Osteoblast (primary cell): ENCODE measurements at regions not wholly inside any gene's neighbourhood (a gene's known extent, or its start where the extent isn't known, plus 50 kb on each side); places are given as distances from the start of the nearest gene placed in this dataset.

Experiments used
- DNase-seq: peaks from one replicate; pipeline ENCODE4 v3.0.0; 2011; ENCODE audit warnings: low spot score, mixed read lengths; ENCODE audit not compliant: insufficient read length; ENCODE audit errors: missing footprints
- H2AFZ ChIP-seq: 2 replicates; pipeline ENCODE4 v1.6.0; 2011; ENCODE audit warnings: mild to moderate bottlenecking, low read length
- H3K27ac ChIP-seq: 2 replicates; pipeline ENCODE4 v1.5.1; 2011; ENCODE audit warnings: mild to moderate bottlenecking, low read depth, low read length, moderate library complexity
- H3K27me3 ChIP-seq: 2 replicates; pipeline ENCODE4 v1.6.0; 2012; ENCODE audit warnings: mild to moderate bottlenecking, control low read depth, inconsistent platforms, low read length, moderate library complexity; ENCODE audit not compliant: insufficient read depth
- H3K36me3 ChIP-seq: 2 replicates; pipeline ENCODE4 v1.5.1; 2011; ENCODE audit warnings: mild to moderate bottlenecking, low read length, control low read depth, moderate library complexity; ENCODE audit not compliant: insufficient read depth
- H3K4me1 ChIP-seq: 2 replicates; pipeline ENCODE4 v1.5.1; 2011; ENCODE audit warnings: mild to moderate bottlenecking, low read length, control low read depth, moderate library complexity; ENCODE audit not compliant: insufficient read depth
- H3K4me2 ChIP-seq: 2 replicates; pipeline ENCODE4 v1.6.0; 2011; ENCODE audit warnings: mild to moderate bottlenecking, low read length; ENCODE audit not compliant: insufficient read depth
- H3K4me3 ChIP-seq: fragments of 200-600 bp; sonication (generic); 3 replicates; pipeline ENCODE4 v1.5.1; 2012; ENCODE audit warnings: mild to moderate bottlenecking, low read length, inconsistent platforms; ENCODE audit not compliant: insufficient read depth
- H3K79me2 ChIP-seq: 2 replicates; pipeline ENCODE4 v1.6.0; 2012; ENCODE audit warnings: mild to moderate bottlenecking, low read length, control low read depth, inconsistent platforms; ENCODE audit not compliant: insufficient read depth
- H3K9me3 ChIP-seq: 2 replicates; pipeline ENCODE4 v1.5.1; 2011; ENCODE audit warnings: low read depth, low read length, control low read depth
- H4K20me1 ChIP-seq: 2 replicates; pipeline ENCODE4 v1.6.0; 2012; ENCODE audit warnings: mild to moderate bottlenecking, low read length, control low read depth; ENCODE audit not compliant: insufficient read depth
- TF ChIP-seq, protein P1 (sequence below): IDR thresholded peaks from 2 replicates; pipeline ENCODE4 v1.5.1; 2011; ENCODE audit warnings: mild to moderate bottlenecking, low read depth, low read length, moderate library complexity; ENCODE audit errors: extremely low read depth

DNA sequence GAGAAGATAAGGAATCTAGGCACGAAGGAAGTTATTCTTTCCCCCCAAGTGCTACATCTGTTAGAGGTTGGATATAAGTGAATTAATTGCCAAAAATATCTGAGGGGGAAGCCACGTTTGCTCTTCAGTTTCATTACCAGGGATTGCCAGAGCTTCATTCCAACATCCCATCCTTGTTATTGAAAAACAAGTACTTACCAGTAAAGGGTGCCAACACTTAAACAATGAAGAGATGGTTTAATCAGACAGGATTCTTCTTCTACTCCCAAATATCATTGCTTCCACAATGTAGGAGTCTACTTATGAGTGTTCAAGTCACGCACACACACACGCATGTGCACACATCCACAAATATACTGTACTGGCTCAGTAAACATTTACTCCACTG, 312.4 kb downstream of the RPAP3 start:
- H3K4me3 ChIP-seq, result no peak overlapping the region
- H3K36me3 ChIP-seq, result no peaks in the 10 kb centered on the region
- H2AFZ ChIP-seq, result no peak overlapping the region
- peak overlapping the region; percentile 52 for H3K4me2 ChIP-seq
- TF ChIP-seq, protein P1, sequence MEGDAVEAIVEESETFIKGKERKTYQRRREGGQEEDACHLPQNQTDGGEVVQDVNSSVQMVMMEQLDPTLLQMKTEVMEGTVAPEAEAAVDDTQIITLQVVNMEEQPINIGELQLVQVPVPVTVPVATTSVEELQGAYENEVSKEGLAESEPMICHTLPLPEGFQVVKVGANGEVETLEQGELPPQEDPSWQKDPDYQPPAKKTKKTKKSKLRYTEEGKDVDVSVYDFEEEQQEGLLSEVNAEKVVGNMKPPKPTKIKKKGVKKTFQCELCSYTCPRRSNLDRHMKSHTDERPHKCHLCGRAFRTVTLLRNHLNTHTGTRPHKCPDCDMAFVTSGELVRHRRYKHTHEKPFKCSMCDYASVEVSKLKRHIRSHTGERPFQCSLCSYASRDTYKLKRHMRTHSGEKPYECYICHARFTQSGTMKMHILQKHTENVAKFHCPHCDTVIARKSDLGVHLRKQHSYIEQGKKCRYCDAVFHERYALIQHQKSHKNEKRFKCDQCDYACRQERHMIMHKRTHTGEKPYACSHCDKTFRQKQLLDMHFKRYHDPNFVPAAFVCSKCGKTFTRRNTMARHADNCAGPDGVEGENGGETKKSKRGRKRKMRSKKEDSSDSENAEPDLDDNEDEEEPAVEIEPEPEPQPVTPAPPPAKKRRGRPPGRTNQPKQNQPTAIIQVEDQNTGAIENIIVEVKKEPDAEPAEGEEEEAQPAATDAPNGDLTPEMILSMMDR, result no peak
- DNase-seq, result no peak
- no peaks in the 10 kb centered on the region for H3K79me2 ChIP-seq
- peak overlapping the region; percentile 21 for H3K27ac ChIP-seq
- no peaks in the 10 kb centered on the region for H3K9me3 ChIP-seq
- no peaks in the 10 kb centered on the region for H4K20me1 ChIP-seq
- no peaks in the 10 kb centered on the region for H3K27me3 ChIP-seq
- peaks cover 40% of the 10 kb centered on the region for H3K4me1 ChIP-seq

DNA sequence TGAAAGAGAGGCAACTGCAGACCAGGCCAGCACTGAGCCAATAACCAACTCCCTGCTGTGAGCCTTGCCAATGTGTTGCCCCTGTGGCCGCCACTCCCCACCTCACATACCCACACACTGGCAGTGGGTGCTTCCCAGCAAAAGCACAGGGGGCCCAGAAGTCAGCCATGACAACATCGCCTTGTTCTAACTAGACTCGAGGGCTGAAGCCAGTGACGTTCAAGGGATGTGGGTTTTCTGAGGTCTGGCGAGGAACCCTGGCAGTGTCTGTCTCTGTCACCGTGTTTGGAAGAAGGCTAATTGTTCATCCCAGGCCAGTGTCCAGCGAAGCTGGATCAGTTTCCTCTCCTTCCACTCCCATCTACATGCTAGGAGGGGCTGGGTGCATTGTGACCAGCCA, 311.8 kb upstream of the AMIGO2 start:
- no peaks in the 10 kb centered on the region for H3K27me3 ChIP-seq
- H3K79me2 ChIP-seq, result no peaks in the 10 kb centered on the region
- H3K4me3 ChIP-seq, result no peak overlapping the region
- no peaks in the 10 kb centered on the region for H4K20me1 ChIP-seq
- no peak overlapping the region for H3K4me2 ChIP-seq
- H3K4me1 ChIP-seq, result peaks cover 30% of the 10 kb centered on the region
- no peaks in the 10 kb centered on the region for H3K9me3 ChIP-seq
- no peaks in the 10 kb centered on the region for H3K36me3 ChIP-seq
- no peak overlapping the region for H2AFZ ChIP-seq
- H3K27ac ChIP-seq, result no peak overlapping the region
- TF ChIP-seq, protein P1, result no peak
- no peak for DNase-seq

DNA sequence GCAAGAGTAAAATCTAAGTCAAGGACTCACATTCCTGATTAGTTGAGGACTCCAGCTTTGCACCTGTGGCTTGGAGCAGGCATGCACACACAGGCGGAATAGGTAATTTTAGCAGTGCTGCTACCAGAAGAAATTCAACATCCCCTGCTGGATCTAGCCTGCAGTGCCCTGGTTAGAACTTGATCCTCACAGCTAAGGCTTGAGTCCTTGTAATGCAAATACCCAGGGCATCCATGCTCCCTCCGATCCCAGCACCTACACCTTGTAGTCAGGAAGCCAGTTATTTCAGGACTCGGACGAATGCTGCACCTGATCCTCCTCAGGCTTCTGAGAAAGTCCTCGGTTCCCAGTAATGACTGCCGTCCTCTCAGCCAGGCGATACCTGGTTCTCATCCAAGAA, 309.0 kb upstream of the AMIGO2 start:
- no peaks in the 10 kb centered on the region for H3K9me3 ChIP-seq
- no peaks in the 10 kb centered on the region for H3K27me3 ChIP-seq
- H4K20me1 ChIP-seq, result no peaks in the 10 kb centered on the region
- no peak overlapping the region for H2AFZ ChIP-seq
- no peak for DNase-seq
- H3K79me2 ChIP-seq, result no peaks in the 10 kb centered on the region
- no peak overlapping the region for H3K27ac ChIP-seq
- H3K4me1 ChIP-seq, result peaks cover 19% of the 10 kb centered on the region
- TF ChIP-seq, protein P1, result no peak
- H3K4me3 ChIP-seq, result no peak overlapping the region
- H3K36me3 ChIP-seq, result no peaks in the 10 kb centered on the region
- no peak overlapping the region for H3K4me2 ChIP-seq

DNA sequence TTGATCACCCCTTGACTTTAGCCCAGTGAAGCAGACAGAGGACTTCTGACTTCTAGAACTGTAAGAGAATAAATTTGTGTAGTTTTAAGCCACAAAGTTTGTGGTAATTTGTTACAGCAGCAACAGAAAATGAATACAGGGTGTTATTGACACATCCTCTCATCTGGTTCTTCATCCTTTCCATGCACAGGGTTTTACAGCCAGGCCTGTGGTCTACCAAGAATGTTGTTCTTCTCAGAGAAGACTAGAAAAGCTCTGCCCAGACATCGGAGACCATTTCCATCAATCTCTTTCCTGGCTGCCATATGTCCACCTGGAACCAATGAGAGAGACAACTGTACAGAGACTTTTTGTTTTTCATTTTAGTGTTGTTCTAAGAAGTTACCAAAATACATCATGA, 308.2 kb upstream of the AMIGO2 start:
- no peaks in the 10 kb centered on the region for H3K36me3 ChIP-seq
- H3K4me2 ChIP-seq, result no peak overlapping the region
- H3K79me2 ChIP-seq, result no peaks in the 10 kb centered on the region
- DNase-seq, result no peak
- H3K27me3 ChIP-seq, result no peaks in the 10 kb centered on the region
- TF ChIP-seq, protein P1, result no peak
- no peak overlapping the region for H3K4me3 ChIP-seq
- no peaks in the 10 kb centered on the region for H3K9me3 ChIP-seq
- no peak overlapping the region for H2AFZ ChIP-seq
- H3K4me1 ChIP-seq, result peaks cover 12% of the 10 kb centered on the region
- H3K27ac ChIP-seq, result no peak overlapping the region
- no peaks in the 10 kb centered on the region for H4K20me1 ChIP-seq
